GM19099 (cell line): ENCODE measurements at regions not wholly inside any gene's neighbourhood (a gene's known extent, or its start where the extent isn't known, plus 50 kb on each side); places are given as distances from the start of the nearest gene placed in this dataset.

Experiments used
- POLR2A ChIP-seq: IDR thresholded peaks from 3 replicates; pipeline ENCODE4 v1.6.1; 2011; ENCODE audit warnings: low read depth; ENCODE audit not compliant: insufficient read length; ENCODE audit errors: extremely low read depth

DNA sequence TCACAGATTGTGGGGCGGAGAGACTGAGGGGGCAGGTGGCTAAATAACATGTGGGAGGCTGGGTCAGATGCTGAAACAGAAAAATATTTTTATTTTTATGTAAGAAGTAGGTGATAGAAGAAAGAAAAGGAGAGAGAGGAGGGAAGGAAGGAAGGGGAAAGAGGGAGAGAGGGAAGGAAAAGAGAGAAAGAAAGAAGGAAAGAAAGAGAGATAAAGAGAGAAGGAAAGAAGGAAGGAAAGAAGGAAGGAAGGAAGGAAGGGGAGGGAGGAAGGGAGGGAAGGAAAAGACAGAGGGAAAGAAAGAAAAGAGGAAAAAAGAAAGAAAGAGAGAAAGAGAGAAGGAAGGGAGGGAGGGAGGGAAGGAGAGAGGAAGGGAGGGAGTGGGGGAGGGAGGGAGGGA, 224.9 kb downstream of the UQCRFS1 start:
- no peak for TF ChIP-seq POLR2A

DNA sequence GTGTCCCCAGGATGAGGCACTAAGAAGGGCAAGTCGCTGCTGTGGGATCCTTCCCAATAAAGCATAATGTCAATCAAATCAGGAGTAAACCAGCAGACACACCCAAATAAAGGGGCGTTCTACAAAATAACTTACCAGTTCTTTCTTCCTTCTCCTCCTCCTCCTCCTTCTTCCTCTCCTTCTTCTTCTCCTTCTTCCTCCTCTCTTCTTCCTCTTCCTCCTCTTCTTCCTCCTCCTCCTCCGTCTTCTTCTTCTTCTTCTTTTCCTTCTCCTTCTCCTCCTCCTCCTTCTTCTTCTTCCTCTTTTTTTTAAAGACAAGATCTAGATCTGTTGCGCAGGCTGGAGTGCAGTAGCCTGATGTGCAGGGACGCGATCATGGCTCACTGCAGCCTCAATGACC, 225.8 kb downstream of the UQCRFS1 start:
- no peak for TF ChIP-seq POLR2A

DNA sequence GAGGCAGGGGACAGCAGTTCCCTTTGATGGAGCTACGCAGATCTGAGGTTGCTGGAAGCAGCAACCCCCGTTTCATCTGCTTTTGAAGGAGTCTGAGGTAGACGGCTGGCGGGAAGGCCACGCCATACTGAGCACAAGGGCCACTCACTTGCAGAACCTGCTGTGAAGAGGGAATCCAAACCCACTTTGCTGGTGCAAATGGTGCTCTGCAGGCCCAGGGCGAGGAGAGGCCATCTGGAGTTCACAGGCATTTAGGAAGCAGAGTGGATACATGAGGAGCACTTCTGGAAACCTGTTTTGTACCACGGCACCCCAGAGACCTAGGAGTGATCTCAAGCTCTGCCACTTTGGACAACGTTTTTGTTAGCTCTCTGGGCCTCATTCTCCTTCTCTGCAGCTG, 227.8 kb downstream of the UQCRFS1 start:
- no peak for TF ChIP-seq POLR2A

DNA sequence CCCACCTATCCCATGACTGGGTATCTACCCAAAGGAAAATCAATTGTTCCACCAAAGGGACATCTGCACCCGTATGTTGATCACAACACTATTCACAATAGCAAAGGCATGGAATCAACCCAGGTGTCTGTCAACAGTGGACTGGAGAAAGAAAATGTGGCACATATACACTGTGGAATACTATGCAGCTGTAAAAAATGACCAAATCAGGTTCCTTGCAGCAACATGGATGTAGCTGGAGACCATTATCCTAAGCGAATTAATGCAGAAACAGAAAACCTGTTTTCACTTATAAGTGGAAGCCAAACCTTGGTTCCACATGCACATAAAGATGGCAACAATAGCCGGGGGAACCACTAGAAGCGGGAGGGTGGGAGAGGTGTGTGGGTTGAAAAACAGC, 228.6 kb downstream of the UQCRFS1 start:
- no peak for TF ChIP-seq POLR2A

DNA sequence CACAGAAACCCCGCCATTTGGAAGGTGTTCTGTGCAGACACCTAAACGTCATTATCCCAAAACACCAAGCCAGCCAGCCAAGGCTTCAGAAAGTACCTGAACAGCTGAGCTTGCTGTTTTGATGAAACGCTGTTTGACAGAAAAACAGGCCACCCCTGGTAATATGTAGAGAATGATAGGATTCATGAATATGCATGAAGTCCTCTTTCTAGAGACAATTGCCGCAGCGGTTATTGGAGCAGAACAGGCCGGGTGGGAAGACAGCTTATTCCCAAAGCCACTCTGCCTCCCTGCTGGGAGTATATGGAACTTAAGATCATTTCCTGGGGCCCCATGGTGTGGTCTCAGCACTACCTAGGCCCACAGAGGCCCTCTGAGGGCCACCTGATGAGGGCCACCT, 229.5 kb downstream of the UQCRFS1 start:
- TF ChIP-seq POLR2A = no peak

DNA sequence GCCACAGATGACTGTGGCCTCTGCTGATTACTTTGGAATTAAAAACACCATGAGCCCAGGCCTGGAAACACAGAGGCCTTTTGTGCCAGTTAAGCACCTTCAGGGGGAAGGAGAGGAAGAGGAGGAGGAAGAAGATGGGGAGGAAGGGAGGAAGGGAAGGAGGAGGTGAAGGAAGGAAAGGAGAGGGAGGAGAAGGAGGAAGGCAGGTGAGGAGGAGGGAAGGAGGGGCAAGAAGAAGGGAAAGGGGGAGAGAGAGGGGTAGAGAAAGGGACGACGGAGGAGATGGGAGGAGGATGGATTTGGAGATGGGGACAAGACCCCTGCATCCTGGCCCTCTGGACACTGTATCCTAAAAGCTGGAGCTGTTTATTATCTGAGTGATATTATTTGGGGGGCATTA, 231.0 kb downstream of the UQCRFS1 start:
- no peak for TF ChIP-seq POLR2A

DNA sequence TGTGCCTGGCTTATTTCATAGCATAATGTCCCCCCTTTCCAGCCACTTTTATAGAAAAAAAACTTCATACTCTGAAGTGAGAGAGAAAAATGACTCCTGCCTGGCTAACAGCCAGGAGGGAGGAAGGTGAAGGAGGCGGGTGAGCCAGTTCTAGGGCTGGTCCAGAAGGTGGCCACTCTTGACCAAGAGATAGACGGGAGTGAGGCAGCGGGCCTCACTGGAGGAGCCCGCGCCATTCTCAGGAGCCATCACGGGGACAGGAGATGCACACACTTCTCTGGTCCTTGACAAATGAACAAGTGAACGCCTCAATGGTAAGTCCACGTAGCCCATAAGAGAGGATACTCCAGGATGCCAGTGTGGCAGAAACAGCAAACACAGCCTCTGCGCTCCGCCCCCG, 231.4 kb downstream of the UQCRFS1 start:
- TF ChIP-seq POLR2A = no peak

DNA sequence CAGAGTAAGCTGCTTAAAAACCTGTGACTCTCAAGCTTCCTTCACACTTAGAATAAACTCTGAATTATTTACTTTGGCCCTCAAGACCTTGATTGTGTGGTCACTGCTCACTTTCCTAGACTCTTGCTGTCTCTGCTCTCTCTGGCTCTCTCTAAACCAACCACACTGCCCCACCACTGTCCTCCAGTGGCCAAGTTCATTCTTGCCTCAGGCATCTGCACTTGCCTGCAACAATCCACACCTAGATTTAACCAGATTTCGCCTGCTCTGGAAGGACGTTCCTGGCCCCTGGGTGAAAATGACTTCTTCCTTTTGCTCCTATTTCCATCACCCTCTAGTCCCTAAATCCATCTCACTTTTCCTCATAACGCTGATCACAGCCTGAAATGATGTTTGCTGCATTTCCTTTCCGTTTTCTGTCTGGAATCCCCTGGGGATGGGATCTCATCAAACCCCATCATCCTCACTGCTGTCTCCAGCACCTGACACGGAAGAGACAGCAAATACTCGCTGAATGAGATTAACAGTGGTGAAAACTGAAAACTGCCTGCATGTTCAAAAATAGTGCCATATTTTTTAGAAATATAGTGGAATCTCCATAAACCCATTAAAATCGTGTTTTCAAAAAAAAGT, 232.6 kb downstream of the UQCRFS1 start:
- no peak for TF ChIP-seq POLR2A

DNA sequence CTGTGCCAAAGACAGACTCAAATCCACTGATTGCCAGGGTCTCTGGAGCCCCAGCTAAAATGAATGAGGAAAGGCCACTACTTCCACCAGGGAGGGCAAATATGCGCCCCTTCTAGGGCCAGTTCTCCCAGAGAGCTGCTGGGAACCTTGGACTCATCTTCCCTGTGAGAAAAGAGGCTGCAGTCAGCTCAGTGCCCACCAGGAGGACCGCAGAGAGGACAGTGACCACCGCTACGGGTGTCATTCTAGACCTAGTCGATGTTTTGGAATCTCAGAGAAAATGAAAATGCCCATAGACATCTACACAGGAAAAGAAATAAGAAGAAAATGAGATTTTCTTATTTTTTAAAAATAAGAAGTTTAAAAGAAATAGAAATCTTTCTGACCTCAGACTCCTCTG, 235.1 kb downstream of the UQCRFS1 start:
- TF ChIP-seq POLR2A = no peak

DNA sequence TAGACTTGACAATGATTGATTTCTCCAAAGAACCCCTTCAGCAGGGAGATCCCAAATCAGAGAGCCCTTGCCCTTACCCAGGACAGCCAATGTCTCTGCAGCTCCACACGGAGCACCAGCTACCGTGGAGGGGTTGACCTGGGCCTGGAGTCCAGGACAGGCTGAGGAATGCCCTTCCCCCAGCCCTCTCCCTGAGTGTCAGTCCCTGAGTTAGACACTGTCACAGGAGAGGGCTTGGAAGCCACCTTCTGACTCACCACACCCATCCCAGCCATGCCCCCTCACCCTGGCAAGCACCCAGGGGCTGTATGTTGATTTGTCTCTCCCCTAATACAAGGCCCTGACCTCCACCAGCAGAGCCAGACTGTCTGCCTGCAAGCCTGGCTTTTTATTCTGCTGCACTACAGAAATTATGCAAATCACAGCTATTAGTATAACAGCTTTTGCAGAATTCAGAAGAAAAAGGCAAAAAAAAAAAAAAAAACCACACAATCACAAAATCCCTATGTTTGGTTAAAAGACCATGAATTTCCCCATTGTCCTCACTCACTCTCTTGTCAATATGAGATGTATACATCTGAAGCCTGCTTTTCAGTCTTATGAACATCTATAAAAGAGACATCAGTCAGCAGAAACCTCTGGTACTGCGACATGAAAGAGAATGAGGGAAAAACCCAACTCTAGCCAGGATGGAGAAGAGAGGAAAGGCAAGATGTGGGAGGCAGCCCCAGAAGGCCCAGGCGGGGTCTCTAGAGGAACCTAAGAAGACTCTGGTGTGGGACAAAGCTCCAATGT, 240.7 kb downstream of the UQCRFS1 start:
- no peak for TF ChIP-seq POLR2A

DNA sequence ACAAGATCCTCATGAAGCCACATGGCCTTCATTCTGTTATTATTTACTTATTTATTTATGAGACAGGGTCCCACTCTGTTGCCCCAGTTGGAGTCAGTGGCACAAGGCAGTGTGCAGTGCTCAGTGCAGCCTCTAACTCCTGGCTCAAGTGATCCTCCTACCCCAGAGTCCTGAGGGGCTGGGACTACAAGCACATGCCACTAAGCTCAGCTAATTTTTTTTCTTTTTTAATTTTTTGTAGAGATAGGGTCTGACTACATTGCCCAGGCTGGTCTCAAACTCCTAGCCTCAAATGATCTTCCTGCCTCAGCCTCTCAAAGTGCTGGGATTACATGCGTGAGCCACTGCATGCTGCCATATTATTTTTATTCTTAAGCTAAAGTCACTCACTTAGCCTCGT, 241.4 kb downstream of the UQCRFS1 start:
- no peak for TF ChIP-seq POLR2A

DNA sequence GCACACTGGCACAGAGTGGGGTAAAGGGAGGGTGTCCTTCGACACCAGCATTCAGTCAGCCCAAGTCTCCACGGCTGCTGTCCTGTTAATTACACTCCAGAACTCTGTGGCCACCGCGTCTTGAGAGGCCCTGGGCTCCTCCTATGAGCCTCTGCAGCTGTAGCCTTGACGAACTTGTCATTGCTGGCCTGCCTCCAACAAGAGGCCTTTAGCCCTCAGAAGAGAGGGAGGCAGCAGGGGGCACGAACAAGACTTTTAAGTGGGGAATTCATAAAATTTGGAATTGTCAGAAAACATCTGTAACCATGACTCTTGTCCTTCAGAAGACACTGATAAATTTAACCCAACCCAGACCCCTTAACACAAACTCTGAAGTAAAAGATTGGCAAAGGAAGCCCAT, 241.9 kb downstream of the UQCRFS1 start:
- TF ChIP-seq POLR2A = no peak

DNA sequence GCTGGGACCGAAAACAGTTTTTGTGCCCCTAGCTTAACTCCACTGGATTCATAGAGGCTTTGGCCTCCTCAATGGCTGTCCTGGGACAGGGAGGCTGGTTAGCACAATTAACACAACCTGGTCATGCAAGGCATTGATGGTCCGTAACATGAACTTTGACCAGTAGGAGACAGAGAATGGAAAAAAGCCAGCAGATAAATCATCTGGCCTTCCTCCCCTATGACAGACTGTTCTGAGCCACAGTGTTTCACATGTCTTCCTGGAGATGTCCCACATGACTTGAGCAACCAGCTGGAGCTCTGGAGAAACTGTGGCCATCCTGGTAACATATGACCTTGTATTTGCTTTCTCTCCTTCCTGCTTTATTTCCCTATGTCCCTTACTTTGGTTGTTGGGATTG, 244.2 kb downstream of the UQCRFS1 start:
- TF ChIP-seq POLR2A = no peak

DNA sequence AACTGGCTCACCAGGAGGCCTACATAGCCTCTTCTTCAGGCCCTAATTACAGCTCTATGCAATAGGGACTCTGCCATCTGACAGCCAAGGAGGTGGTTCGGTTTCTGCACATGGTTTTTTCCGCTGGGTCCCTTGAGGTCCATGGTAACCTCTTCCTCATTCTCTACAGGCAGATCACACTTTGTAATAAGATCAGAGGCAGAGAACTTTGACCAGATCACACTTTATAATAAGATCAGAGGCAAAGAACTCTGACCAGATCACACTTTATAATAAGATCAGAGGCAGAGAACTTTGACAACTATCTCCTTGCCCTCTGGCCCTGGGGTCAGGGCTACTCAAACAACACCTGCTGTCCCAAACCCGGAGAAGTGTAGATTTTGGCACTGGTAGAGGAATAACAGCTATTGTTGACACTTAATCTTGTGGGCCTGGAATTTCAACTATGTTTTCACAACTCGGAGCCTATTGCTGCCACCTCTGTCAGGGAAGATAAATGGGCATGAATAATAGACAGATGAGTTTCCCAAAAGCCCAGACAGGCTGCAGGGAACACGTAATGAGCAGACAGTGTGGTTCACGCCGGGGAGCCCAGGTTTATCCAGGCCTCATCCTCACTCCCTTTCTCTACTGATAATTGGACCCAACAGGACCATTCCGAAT, 246.1 kb downstream of the UQCRFS1 start:
- TF ChIP-seq POLR2A = no peak

DNA sequence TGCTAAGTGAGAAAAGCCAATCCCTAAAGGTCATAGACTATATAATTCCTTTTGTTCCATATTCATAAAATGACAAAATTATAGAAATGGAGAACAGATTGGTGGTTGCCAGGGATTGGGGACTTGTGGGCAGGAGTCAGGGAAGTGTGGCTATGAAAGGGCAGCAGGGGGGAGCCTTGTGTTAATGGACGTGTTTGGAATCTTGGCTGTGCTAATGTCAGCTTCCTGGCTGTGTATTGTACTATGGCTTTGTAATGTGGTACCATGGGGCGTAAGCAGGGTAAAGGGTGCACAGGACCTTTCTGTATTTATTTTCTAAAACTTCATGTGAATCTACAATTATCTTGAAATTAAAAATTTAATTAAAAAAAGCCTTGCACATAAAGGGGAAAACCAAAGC, 248.5 kb downstream of the UQCRFS1 start:
- TF ChIP-seq POLR2A = no peak
